Neural cell (in vitro differentiated cells): ENCODE measurements at regions not wholly inside any gene's neighbourhood (a gene's known extent, or its start where the extent isn't known, plus 50 kb on each side); places are given as distances from the start of the nearest gene placed in this dataset.

ENCODE experiments used
- H2AFZ ChIP-seq: fragments of 200-600, 300-800 bp; sonication (generic), shearing (Covaris generic); 2 replicates; pipeline ENCODE4 v1.6.0; 2014; ENCODE audit warnings: low read depth, mild to moderate bottlenecking, antibody characterized with exemption, low read length, moderate library complexity
- H3F3A ChIP-seq: fragments of 200-600 bp; shearing (Covaris generic); 2 replicates; pipeline ENCODE4 v1.6.1; 2016; ENCODE audit warnings: mild to moderate bottlenecking, moderate library complexity, mixed read lengths, antibody characterized with exemption, low read length; ENCODE audit not compliant: insufficient read depth, poor library complexity, severe bottlenecking
- H3K27ac ChIP-seq: fragments of 200-600, 300-800 bp; sonication (generic), shearing (Covaris generic); 2 replicates; pipeline ENCODE4 v1.5.1; 2014; ENCODE audit warnings: mild to moderate bottlenecking, low read length, moderate library complexity
- H3K27me3 ChIP-seq: fragments of 300-800, 200-600 bp; sonication (generic), shearing (Covaris generic); 2 replicates; pipeline ENCODE4 v1.6.0; 2014; ENCODE audit warnings: mild to moderate bottlenecking, low read depth, low read length, moderate library complexity; ENCODE audit not compliant: insufficient read depth
- H3K36me3 ChIP-seq: fragments of 300-800, 200-600 bp; sonication (generic), shearing (Covaris generic); 2 replicates; pipeline ENCODE4 v1.5.1; 2014; ENCODE audit warnings: mild to moderate bottlenecking, antibody characterized with exemption, low read length, moderate library complexity; ENCODE audit not compliant: insufficient read depth
- H3K4me2 ChIP-seq: fragments of 300-800, 200-600 bp; sonication (generic), shearing (Covaris generic); 2 replicates; pipeline ENCODE4 v1.6.0; 2014; ENCODE audit warnings: mild to moderate bottlenecking, low read length
- H3K4me3 ChIP-seq: fragments of 300-800, 200-600 bp; sonication (generic), shearing (Covaris generic); 2 replicates; pipeline ENCODE4 v1.5.1; 2014; ENCODE audit warnings: mild to moderate bottlenecking, low read length, moderate library complexity
- H3K79me2 ChIP-seq: fragments of 200-600 bp; shearing (Covaris generic); replicated peaks from 2 replicates; pipeline ENCODE4 v1.6.0; 2014; ENCODE audit warnings: mild to moderate bottlenecking, low read length, moderate library complexity; ENCODE audit not compliant: insufficient read depth
- H3K9ac ChIP-seq: fragments of 300-800, 200-600 bp; sonication (generic), shearing (Covaris generic); 2 replicates; pipeline ENCODE4 v1.6.1; 2016; ENCODE audit warnings: mild to moderate bottlenecking, low read length, mixed read lengths
- H3K9me2 ChIP-seq: fragments of 200-600 bp; shearing (Covaris generic); 2 replicates; pipeline ENCODE4 v1.6.1; 2016; ENCODE audit warnings: mild to moderate bottlenecking, low read length, mixed read lengths; ENCODE audit not compliant: insufficient read depth
- H3K9me3 ChIP-seq: fragments of 200-600, 300-800 bp; sonication (generic), shearing (Covaris generic); 2 replicates; pipeline ENCODE4 v1.6.1; 2016; ENCODE audit warnings: mild to moderate bottlenecking, mixed run types, low read length, moderate library complexity, mixed read lengths
- H4K20me1 ChIP-seq: fragments of 200-600 bp; shearing (Covaris generic); 2 replicates; pipeline ENCODE4 v1.6.1; 2016; ENCODE audit warnings: mild to moderate bottlenecking, mixed run types; ENCODE audit not compliant: insufficient read depth
- CTCF ChIP-seq: fragments of 450-650 bp; IDR thresholded peaks from 2 replicates; pipeline ENCODE4 v1.5.1; 2014; ENCODE audit warnings: antibody characterized with exemption, mild to moderate bottlenecking, moderate library complexity; ENCODE audit not compliant: poor library complexity, severe bottlenecking
- EP300 ChIP-seq: fragments of 450-650 bp; conservative IDR thresholded peaks from 2 replicates; pipeline ENCODE4 v1.6.1; 2014; ENCODE audit warnings: antibody characterized with exemption, mild to moderate bottlenecking, moderate library complexity; ENCODE audit not compliant: poor library complexity, severe bottlenecking
- EZH2 ChIP-seq: fragments of 200-600, 300-800 bp; shearing (Covaris generic), sonication (generic); IDR thresholded peaks from 2 replicates; pipeline ENCODE4 v1.6.1; 2014; ENCODE audit warnings: antibody characterized with exemption, low read length, borderline replicate concordance, mild to moderate bottlenecking; ENCODE audit not compliant: insufficient read depth, poor library complexity, severe bottlenecking
- MXI1 ChIP-seq: fragments of 450-650 bp; conservative IDR thresholded peaks from 2 replicates; pipeline ENCODE4 v1.6.1; 2014; ENCODE audit warnings: antibody characterized with exemption, mild to moderate bottlenecking; ENCODE audit not compliant: poor library complexity, severe bottlenecking
- POLR2AphosphoS5 ChIP-seq: IDR thresholded peaks from 2 replicates; pipeline ENCODE4 v1.6.1; 2012
- RAD21 ChIP-seq: fragments of 450-650 bp; conservative IDR thresholded peaks from 2 replicates; pipeline ENCODE4 v1.6.1; 2014; ENCODE audit warnings: antibody characterized with exemption, mild to moderate bottlenecking, moderate library complexity
- REST ChIP-seq: IDR thresholded peaks from 2 replicates; pipeline ENCODE4 v1.6.1; 2012; ENCODE audit warnings: borderline replicate concordance
- SMC3 ChIP-seq: fragments of 450-650 bp; conservative IDR thresholded peaks from 2 replicates; pipeline ENCODE4 v1.6.1; 2014; ENCODE audit warnings: antibody characterized with exemption, mild to moderate bottlenecking, moderate library complexity; ENCODE audit not compliant: poor library complexity
- TAF1 ChIP-seq: IDR thresholded peaks from 2 replicates; pipeline ENCODE4 v1.6.1; 2012; ENCODE audit warnings: low read depth

GRCh38 chr10:29102636-29103035 is 186.2 kb upstream of the LYZL1 start:
- Histone ChIP-seq H3K9ac (no peak overlapping the region), H3F3A (no peaks in the 10 kb centered on the region), H3K36me3 (no peaks in the 10 kb centered on the region), H4K20me1 (no peaks in the 10 kb centered on the region), H3K79me2 (no peaks in the 10 kb centered on the region), H2AFZ (no peak overlapping the region), H3K9me2 (no peaks in the 10 kb centered on the region), H3K27me3 (no peaks in the 10 kb centered on the region), H3K9me3 (no peaks in the 10 kb centered on the region), H3K4me3 (no peak overlapping the region), H3K4me2 (no peak overlapping the region), H3K27ac (no peak overlapping the region)
- TF ChIP-seq TAF1, result no peak
- TF ChIP-seq REST, result no peak
- no peak for TF ChIP-seq RAD21
- TF ChIP-seq SMC3, result no peak
- TF ChIP-seq EZH2, result no peak
- no peak for TF ChIP-seq POLR2AphosphoS5
- no peak for TF ChIP-seq EP300
- TF ChIP-seq MXI1, result no peak
- TF ChIP-seq CTCF, result no peak

GRCh38 chr10:29104661-29105399 is 184.0 kb upstream of the LYZL1 start:
- no peaks in the 10 kb centered on the region for H3K36me3 ChIP-seq
- no peaks in the 10 kb centered on the region for H4K20me1 ChIP-seq
- H2AFZ ChIP-seq, result no peak overlapping the region
- H3K27ac ChIP-seq, result no peak overlapping the region
- H3K9me3 ChIP-seq, result no peaks in the 10 kb centered on the region
- no peak for TF ChIP-seq MXI1
- TF ChIP-seq CTCF, result no peak
- no peak for TF ChIP-seq SMC3
- TF ChIP-seq EP300, result no peak
- no peak for TF ChIP-seq POLR2AphosphoS5
- TF ChIP-seq REST, result no peak
- H3K9ac ChIP-seq, result no peak overlapping the region
- H3K79me2 ChIP-seq, result no peaks in the 10 kb centered on the region
- no peaks in the 10 kb centered on the region for H3F3A ChIP-seq
- H3K27me3 ChIP-seq, result no peaks in the 10 kb centered on the region
- H3K4me2 ChIP-seq, result no peak overlapping the region
- H3K9me2 ChIP-seq, result no peaks in the 10 kb centered on the region
- H3K4me3 ChIP-seq, result no peak overlapping the region
